Choroid plexus epithelial cell (primary cell): ENCODE measurements at regions not wholly inside any gene's neighbourhood (a gene's known extent, or its start where the extent isn't known, plus 50 kb on each side); places are given as distances from the start of the nearest gene placed in this dataset.

Source experiments
- DNase-seq: peaks from one replicate; pipeline ENCODE4 v3.0.0-alpha.2; 2010; ENCODE audit warnings: low read depth
- H3K4me3 ChIP-seq: 2 replicates; pipeline ENCODE4 v1.5.1; 2011; ENCODE audit warnings: low read depth, mild to moderate bottlenecking, control low read depth, low read length, moderate library complexity
- TF ChIP-seq, protein P1 (sequence below): conservative IDR thresholded peaks from 2 replicates; pipeline ENCODE4 v1.5.1; 2011; ENCODE audit warnings: low read depth, mild to moderate bottlenecking, control low read depth, inconsistent platforms, low read length, moderate library complexity

GRCh38 chr14:66036547-66036946, 449.6 kb upstream of the CCDC196 start:
- no peak for DNase-seq
- TF ChIP-seq, protein P1, sequence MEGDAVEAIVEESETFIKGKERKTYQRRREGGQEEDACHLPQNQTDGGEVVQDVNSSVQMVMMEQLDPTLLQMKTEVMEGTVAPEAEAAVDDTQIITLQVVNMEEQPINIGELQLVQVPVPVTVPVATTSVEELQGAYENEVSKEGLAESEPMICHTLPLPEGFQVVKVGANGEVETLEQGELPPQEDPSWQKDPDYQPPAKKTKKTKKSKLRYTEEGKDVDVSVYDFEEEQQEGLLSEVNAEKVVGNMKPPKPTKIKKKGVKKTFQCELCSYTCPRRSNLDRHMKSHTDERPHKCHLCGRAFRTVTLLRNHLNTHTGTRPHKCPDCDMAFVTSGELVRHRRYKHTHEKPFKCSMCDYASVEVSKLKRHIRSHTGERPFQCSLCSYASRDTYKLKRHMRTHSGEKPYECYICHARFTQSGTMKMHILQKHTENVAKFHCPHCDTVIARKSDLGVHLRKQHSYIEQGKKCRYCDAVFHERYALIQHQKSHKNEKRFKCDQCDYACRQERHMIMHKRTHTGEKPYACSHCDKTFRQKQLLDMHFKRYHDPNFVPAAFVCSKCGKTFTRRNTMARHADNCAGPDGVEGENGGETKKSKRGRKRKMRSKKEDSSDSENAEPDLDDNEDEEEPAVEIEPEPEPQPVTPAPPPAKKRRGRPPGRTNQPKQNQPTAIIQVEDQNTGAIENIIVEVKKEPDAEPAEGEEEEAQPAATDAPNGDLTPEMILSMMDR, result no peak
- no peak overlapping the region for H3K4me3 ChIP-seq

DNA sequence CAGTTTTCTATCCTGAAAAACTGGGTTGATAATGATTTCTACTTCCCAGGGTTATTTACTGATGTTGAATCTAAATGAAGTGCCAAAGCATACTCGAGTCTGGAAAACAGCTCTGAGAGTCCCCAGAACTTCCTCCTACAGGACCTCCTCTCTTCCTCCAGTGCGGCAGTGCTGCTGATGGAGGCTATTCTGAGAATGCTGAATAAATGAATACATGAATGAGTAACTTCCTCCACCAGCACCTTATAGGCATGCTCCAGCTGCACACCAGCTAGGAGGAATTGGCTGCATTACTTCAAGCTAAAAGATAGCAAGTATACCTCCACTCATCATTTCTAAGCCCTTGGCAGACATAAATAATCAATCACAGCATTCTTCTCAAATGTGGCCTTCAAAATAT, 448.8 kb upstream of the CCDC196 start:
- H3K4me3 ChIP-seq, result no peak overlapping the region
- TF ChIP-seq, protein P1, result no peak
- DNase-seq, result no peak

DNA sequence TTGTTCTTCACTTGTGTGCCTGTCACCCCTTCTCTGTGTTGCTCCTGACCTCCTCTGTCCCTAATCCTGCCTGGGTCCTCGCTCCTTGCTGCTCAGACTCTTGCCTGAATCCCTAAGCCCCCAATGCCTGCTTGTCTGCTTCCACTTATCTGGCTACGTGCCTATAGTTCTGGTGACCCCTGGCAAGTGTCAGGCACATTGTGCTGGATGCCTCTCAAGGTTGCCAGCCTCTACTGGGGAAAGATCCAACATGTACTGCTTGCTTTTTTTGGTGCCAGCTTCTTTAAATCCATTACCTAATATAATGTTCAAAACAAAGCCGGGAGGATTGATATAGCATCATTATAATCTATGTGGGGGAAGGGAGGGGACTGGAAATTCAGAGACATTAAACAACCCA, 448.0 kb upstream of the CCDC196 start:
- DNase-seq, result no peak
- TF ChIP-seq, protein P1, result no peak

DNA sequence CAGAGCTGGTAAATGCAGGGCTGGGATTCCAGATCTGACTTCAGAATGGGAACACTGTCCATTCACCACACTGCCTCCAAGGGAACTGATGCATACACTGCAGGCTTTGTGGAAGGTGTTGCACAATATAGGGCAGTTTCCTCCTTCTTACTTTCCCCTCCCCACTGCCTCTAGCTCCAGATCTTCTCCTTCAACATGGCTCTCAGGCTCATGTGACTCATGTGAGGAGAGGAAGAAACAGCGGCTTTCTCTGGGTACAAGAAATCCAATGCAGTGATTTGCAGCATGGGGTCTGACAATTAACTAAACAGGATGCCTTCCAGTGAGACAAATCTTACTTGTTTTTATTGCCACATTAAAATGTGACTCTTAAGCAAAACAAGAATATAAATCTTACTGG, 447.6 kb upstream of the CCDC196 start:
- peak; percentile 52 for DNase-seq
- TF ChIP-seq, protein P1, result peak; percentile 5
- H3K4me3 ChIP-seq, result no peak overlapping the region

More for the DNA sequence above, 448.0 kb upstream of the CCDC196 start:
- no peak overlapping the region for H3K4me3 ChIP-seq

- H3K4me3 ChIP-seq, result no peak overlapping the region
- TF ChIP-seq, protein P1, result no peak
- no peak for DNase-seq
Measured at GRCh38 chr14:66039495-66039894, 446.7 kb upstream of the CCDC196 start.

- TF ChIP-seq, protein P1, result no peak
- DNase-seq, result no peak
- no peak overlapping the region for H3K4me3 ChIP-seq
Measured at GRCh38 chr14:66041582-66041981, 444.6 kb upstream of the CCDC196 start.

DNA sequence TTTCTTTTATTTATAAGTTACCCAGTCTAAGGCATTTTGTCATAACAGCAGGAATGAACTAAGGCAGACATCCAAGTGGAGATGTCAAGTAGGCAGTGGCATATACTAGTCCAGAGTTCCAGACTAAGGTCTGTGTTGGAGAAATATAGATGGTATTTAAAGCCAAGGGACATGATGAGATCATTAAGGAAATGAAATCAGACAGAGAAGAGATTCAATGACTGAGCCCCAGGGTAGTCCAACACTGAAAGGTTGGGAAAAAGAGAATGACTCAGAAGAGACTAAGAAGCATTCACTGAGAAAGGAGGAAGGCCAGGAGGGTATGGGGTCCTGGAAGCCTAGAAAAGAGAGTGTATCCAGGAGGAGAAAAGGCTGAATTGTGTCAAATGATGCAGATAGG, 442.2 kb upstream of the CCDC196 start:
- TF ChIP-seq, protein P1, result no peak
- no peak overlapping the region for H3K4me3 ChIP-seq
- DNase-seq, result no peak
